ENCODE measurements at regions not wholly inside any gene's neighbourhood (a gene's known extent, or its start where the extent isn't known, plus 50 kb on each side); places are given as distances from the start of the nearest gene placed in this dataset.

DNA sequence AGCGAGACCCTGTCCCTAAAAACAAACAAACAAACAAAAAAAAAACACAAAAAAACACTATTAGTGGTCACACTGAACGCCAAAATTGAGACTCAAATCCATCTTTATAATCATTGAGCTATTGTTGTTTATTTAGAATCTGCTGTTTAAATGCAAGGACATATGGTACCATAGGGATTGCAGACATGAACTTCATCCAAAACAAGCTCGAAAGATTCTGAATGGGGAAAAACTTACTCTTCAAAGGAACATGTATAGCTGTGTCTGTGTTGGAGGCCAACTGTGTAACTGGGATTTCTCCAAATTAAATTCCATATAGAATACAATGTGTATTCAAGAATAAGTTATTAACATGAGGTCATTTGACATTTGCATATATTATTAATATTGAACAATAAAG is 74.7 kb upstream of the GPR158 start:
- no peaks in the 10 kb centered on the region for H3K9me3 ChIP-seq
- no peak for ATAC-seq
- 77% methylated on average over 3 of the region's 3 CpGs for WGBS (ENCODE audit: insufficient coverage, low coverage, low lambda C conversion rate, missing lambda C conversion rate)
- no peak for TF ChIP-seq POLR2A (IDR thresholded peaks at IDR 0.05)
- TF ChIP-seq, protein P1, sequence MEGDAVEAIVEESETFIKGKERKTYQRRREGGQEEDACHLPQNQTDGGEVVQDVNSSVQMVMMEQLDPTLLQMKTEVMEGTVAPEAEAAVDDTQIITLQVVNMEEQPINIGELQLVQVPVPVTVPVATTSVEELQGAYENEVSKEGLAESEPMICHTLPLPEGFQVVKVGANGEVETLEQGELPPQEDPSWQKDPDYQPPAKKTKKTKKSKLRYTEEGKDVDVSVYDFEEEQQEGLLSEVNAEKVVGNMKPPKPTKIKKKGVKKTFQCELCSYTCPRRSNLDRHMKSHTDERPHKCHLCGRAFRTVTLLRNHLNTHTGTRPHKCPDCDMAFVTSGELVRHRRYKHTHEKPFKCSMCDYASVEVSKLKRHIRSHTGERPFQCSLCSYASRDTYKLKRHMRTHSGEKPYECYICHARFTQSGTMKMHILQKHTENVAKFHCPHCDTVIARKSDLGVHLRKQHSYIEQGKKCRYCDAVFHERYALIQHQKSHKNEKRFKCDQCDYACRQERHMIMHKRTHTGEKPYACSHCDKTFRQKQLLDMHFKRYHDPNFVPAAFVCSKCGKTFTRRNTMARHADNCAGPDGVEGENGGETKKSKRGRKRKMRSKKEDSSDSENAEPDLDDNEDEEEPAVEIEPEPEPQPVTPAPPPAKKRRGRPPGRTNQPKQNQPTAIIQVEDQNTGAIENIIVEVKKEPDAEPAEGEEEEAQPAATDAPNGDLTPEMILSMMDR (IDR thresholded peaks at IDR 0.05), result no peak
- H3K4me3 ChIP-seq, result no peak overlapping the region
- no peak overlapping the region for H3K27ac ChIP-seq
- H3K4me1 ChIP-seq, result no peaks in the 10 kb centered on the region
- no peaks in the 10 kb centered on the region for H3K36me3 ChIP-seq
- DNase-seq, result no peak
- intact Hi-C loops (cut with DNase I), result no loop called here
- no peaks in the 10 kb centered on the region for H3K27me3 ChIP-seq

DNA sequence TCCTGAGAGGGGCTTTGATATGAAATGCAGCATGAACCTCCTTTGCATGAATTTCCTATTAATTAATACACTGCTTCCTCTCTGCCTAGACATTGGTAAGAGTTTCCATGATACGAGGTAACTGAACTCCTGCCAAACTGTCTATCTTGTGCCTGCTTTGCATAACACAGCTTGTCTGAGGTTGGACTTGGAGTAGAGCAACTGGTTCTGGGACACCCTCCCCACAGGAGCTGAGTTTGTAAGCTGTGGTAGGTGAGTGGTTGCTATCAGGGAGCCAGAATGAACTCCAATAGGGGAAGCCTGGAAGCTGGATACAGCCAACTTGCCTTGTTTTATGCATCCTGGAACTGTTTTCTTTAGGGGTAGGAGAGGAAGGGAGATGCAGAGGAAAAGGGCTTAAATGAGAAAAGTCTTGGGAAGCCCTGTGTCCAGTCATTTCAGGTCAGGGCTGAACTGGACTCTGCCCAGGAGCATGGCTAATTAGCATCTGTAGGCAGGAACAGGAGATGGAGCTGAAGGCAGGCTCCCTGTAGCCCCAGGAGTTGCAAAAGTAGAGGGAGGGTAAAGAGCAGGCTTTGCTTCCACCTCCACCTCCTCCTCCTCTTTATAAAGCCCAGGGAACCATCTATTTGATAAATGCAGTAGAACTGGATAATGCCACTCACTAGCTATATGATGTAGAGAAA is 73.2 kb upstream of the GPR158 start:
- Histone ChIP-seq H3K9me3 (no peaks in the 10 kb centered on the region), H3K27me3 (no peaks in the 10 kb centered on the region), H3K4me1 (no peaks in the 10 kb centered on the region), H3K36me3 (no peaks in the 10 kb centered on the region), H3K4me3 (no peak overlapping the region), H3K27ac (no peak overlapping the region)
- ATAC-seq (no peak), DNase-seq (no peak)
- WGBS (ENCODE audit: insufficient coverage, low coverage, low lambda C conversion rate, missing lambda C conversion rate), result 27% methylated on average over 1 of the region's 1 CpG
- TF ChIP-seq, protein P1 (IDR thresholded peaks at IDR 0.05), result no peak
- no peak for TF ChIP-seq POLR2A (IDR thresholded peaks at IDR 0.05)
- intact Hi-C loops (cut with DNase I), result no loop called here

DNA sequence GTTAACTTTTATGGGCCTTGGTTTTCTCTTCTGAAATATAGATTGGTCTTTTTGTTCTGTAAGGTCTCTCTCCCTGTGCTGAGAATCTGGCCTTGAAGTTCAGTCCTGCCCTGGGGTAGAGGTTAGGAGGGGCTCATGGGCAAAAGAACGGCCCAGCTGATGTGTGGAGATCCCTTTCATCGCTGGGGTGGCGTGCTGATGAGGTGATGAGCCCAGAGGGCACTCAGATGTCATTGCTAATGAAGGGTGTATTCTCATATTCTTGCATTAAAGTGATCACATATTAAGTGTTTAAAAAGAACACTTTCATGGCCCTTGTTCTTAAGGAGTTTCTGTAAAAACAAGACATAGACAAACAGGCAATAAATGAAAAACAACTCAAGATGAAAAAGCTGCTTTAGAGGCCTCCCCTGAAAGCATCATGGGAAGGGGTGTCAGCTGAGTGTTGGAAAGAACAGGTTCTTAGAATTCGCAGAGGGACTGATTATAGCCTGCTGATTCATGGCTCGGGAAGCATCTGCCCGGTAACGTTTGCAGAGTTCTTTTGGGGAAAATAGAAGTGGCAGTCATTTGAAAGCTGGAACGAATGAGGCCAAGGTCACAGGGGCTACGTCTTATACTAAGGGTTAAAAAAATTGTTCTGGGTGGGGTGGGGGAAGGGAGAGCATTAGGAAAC is 72.5 kb upstream of the GPR158 start:
- Histone ChIP-seq H3K27ac (no peak overlapping the region), H3K27me3 (no peaks in the 10 kb centered on the region), H3K9me3 (no peaks in the 10 kb centered on the region), H3K4me3 (no peak overlapping the region), H3K36me3 (no peaks in the 10 kb centered on the region), H3K4me1 (no peaks in the 10 kb centered on the region)
- DNase-seq (no peak), ATAC-seq (no peak)
- intact Hi-C loops (cut with DNase I), result no loop called here
- TF ChIP-seq, protein P1 (IDR thresholded peaks at IDR 0.05), result no peak
- no peak for TF ChIP-seq POLR2A (IDR thresholded peaks at IDR 0.05)
- 62% methylated on average over 9 of the region's 9 CpGs for WGBS (ENCODE audit: insufficient coverage, low coverage, low lambda C conversion rate, missing lambda C conversion rate)

DNA sequence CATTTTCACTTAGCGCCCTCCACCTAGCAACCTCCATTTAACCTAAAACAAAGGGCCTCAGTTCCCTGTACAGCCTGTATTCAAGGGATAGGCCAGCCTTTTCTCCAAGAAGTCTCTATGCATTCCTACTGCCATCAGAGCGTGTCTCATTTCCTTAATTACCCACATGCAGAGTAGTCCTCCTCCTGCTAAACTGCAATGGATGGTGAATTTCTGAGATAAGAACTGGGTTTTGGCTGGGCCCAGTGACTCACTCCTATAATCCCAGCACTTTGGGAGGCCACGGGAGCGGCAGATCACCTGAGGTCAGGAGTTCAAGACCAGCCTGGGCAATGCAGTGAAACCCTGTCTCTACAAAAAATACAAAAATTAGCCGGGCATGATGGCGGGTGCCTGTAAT is 71.1 kb upstream of the GPR158 start:
- Histone ChIP-seq H3K27ac (no peak overlapping the region), H3K4me3 (no peak overlapping the region), H3K4me1 (no peaks in the 10 kb centered on the region), H3K36me3 (no peaks in the 10 kb centered on the region), H3K27me3 (no peaks in the 10 kb centered on the region), H3K9me3 (no peaks in the 10 kb centered on the region)
- intact Hi-C loops (cut with DNase I), result no loop called here
- no peak for DNase-seq
- TF ChIP-seq, protein P1 (IDR thresholded peaks at IDR 0.05), result no peak
- TF ChIP-seq POLR2A (IDR thresholded peaks at IDR 0.05), result no peak
- ATAC-seq, result no peak
- 100% methylated on average over 2 of the region's 6 CpGs for WGBS (ENCODE audit: insufficient coverage, low coverage, low lambda C conversion rate, missing lambda C conversion rate)

Measured in right lobe of liver (tissue), 6 donors.